ENCODE measurements at regions not wholly inside any gene's neighbourhood (a gene's known extent, or its start where the extent isn't known, plus 50 kb on each side); places are given as distances from the start of the nearest gene placed in this dataset.
"Not testable (repeated sequence)": the region's sequence is repeated elsewhere in the genome, so short reads cannot be mapped to it uniquely, and the experiment has no call there.

DNA sequence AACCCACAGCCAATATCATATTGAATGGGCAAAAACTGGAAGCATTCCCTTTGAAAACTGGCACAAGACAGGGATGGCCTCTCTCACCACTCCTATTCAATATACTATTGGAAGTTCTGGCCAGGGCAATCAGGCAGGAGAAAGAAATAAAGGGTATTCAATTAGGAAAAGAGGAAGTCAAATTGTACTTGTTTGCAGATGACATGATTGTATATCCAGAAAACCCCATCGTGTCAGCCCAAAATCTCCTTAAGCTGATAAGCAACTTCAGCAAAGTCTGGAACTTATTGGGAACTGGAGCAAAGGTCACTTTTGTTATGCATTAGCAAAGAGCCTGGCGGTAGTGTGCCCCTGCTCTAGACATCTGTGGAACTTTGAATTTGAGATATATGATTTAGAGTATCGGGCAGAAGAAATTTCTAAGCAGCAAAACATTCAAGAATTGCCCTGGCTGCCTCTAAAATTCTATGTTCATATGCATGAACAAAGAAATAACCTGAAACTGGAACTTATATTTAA is 53.4 kb upstream of the PSMA1 start:
- not testable (repeated sequence) for DNase-seq (ENCODE audit: low spot score)

DNA sequence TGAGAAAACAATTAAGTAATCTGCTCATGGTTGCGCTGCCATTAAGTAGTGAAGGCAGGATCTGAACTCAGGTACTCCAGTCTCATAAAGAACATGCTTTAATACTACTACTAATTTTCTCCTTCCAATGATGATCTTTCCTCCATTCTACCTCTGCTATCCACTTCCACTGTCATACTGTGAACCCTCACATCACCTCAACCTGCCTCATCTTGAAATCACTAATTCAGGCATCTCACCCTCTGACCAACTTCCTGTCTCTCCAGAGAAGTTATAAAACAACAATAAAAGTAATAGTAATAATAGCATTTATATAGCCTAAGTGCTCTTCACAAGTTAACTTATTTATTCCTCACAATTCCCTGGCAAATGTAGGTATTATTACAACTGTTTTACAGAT is 57.1 kb upstream of the PSMA1 start:
- no peak for DNase-seq (ENCODE audit: low spot score)

DNA sequence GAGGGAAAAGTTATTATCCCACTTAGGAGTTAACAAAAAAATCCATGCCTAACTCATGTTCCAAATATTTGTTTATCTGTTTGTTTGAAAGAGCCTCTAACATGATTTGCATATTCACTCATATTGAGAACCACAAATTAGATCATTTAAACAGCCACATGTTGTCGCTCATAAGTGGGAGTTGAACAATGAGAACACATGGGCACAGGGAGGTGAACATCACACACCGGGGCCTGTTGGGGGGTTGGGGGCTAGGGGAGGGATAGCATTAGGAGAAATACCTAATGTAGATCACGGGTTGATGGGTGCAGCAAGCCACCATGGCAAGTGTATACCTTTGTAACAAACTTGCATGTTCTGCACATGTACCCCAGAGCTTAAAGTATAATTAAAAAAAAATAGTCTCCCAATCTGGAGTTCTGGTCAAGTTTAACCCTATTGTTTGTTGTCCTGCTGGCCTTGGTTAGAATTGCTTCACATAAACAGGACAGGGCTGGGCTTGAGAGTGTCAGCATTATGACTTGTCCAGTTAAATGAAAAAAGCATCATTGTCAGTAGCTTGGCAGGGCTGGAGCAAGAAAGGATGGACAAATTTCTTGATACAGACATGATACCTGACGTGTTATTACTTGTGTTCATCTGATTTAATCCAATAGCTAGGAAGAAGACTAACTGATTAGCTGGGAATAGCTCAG is 57.8 kb upstream of the PSMA1 start:
- DNase-seq (ENCODE audit: low spot score) = no peak

DNA sequence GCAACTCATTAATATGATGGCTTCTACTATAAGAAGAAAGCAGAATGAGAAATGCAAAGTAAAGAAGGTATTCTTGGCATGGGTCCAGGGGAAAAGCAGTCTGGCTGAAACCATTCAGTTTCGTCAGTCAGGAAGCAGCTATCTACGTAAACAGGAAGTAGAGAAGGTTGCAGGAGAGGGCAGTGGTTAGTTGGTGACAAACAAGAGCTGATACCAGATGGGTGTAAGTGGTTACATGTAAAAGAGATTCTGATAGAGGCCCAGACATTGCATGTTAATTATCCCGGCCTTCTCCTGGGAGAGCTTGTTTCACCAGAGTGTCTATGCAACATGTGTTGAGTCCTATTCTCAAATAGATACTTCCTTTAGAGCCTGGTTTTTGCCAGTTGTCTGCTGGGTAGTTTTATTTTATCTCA is 58.4 kb upstream of the PSMA1 start:
- DNase-seq (ENCODE audit: low spot score) = no peak

DNA sequence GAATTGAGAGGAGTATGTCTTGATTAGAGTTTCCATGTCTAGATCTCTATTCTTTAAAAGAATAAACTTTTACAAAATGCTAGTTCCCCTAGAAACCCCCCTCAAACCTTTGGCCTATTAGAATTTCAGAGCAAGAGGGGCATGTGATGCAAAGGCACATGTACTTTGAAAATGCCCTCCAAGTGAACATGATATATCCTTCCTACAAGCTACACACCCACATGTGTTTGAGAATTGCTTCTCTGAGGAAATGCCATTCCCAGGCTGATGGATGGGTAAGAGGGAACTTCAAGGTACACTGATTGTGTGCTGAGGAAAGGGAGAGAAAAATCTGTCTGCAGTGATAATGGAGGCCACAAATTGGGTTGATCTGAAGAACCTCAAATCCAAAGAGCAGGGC is 59.5 kb upstream of the PSMA1 start:
- no peak for DNase-seq (ENCODE audit: low spot score)

DNA sequence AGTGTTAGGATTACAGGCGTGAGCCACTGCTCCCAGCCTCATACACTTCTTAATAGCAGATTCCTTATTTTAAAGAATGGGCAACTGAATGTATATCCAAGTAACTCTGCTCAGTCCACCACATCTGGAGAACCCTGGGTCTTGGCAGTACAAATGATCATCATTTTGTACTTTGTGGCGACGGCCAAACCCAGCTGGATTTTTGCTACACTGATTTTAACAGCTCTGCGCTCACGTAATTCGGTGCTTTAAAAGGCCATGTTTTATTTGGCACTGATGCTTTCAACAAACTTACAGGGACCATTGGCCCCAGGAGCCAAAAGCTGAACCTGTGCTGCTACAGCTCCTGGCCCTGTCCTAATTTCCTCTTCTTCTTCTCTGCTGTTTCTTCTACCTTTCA is 60.8 kb upstream of the PDE3B start:
- no peak for DNase-seq (ENCODE audit: low spot score)

DNA sequence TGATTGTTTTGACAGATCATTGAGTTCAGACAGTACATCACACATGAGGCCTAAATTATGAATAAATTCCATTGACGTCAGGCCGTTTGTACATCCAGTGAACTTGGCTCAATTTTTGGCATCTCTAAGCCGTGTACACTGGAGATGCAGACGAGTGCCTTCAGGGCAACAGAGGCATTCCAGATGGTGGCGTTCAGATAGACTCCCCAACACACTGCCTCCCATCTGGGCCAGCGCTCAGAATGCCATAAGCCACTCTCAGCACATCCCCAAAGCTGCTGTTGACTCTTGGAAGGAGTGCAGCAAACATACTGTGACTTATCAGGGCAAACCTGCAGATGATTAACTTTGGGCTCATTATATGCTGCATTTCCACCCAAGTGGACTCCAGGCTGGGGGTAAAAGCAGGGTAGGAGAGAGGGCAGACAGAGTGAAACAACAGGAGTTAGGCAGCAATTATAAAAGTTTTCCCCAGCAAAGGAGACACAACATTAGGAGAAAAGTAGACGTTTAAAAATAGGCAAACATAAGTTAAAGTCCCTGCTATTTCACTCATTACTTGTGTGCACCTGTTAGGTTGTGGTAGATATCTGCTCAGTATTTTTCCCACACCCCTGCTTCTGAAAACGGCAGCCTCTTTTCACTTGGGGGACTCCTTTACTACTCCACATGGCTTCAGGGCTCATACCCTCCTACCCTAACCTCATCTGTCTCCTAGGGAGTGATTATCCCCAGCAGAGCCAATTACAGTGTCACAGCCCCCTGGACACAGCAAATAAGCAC is 60.2 kb upstream of the PDE3B start:
- DNase-seq (ENCODE audit: low spot score) = no peak

DNA sequence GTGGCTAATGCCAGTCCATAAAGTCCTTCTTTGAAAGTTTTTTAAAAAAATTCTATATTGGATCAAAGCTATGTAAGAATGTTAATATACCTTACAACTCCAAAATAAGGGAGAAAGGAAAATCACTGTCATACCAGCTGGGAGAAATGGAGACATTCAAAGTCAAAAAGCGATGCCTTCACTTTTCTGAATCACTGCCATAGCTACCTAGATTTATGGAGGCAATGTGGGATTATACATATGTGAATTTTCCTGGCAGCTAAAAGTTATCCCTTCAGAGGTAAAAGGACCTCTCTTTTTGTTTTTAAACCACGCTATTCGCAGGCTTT is 59.6 kb upstream of the PDE3B start:
- no peak for DNase-seq (ENCODE audit: low spot score)

DNA sequence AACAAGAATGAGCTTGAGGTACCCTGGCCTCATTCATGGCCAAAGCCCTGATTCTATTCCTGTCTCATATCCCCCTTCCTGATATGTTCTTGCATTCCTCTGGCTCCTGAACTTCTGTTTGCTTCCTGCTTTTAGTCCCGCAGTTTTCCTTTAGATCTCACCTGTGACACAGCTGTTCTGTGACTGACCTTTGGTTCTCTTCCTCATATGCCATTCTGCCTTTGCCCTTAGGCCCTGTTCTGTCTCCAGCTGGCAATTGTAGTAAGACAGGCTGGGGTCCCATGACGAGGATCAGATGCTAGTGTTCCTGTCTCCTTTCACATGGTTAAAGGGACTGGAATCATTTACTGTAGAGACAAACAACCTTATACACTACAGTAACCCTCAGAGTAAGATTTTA is 59.0 kb upstream of the PDE3B start:
- no peak for DNase-seq (ENCODE audit: low spot score)

DNA sequence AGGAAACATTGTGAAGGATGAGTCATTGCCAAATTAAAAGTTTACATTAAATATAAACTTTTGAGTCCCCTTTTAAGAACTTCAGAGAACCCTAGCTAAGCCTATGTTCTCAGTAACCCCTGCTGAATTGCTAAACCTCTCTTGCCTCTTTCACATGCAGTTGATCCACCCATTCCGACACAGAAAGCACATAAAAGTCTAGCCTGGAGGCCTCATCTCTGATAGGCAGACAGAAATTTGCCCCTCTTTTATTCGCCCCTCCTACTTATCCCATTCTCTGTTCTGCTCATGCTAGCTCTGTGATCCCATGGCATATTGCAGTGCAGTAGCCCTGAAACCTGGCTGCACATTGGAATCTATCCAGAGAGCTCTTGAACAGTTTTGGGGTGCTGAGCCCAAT is 58.2 kb upstream of the PDE3B start:
- no peak for DNase-seq (ENCODE audit: low spot score)

DNA sequence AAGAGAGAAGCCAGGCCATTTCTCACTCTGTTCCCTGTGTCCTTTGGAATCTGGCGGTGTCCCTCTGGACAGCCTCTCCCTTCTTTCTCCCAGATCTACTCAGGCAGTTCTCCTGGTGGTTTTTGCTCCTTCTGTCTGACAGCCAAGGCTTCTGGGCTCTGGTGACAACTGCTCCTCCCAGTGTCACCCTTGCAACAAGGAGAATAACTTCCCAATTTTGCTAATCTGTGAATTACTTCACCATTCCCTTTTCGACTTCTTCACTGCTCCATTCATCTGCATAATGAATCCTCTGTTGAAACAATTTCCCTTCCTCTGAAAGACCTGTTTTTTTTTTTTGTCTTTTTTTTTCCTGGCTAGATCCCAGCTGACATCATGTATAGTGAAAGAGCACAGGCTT is 56.3 kb upstream of the PDE3B start:
- peak; percentile 6 for DNase-seq (ENCODE audit: low spot score)

DNA sequence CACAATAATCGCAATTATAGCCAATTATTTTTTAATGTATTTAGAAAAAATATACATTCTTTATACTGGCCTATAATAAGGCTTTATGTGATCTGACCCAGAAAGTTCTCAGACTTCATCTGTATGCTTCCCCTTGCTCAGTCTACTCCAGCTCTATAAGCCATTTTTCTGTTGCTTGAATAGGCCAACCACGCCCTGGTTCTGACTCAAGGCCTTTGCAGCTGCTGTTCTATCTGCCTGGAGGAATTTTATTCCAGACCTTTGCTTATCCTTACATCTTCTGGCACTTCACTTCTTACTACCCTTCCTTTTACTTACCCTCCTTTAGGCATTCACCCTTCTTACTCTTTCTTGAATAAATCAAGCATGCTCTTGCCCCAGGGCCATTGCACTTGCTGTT is 54.9 kb upstream of the PDE3B start:
- no peak for DNase-seq (ENCODE audit: low spot score)

DNA sequence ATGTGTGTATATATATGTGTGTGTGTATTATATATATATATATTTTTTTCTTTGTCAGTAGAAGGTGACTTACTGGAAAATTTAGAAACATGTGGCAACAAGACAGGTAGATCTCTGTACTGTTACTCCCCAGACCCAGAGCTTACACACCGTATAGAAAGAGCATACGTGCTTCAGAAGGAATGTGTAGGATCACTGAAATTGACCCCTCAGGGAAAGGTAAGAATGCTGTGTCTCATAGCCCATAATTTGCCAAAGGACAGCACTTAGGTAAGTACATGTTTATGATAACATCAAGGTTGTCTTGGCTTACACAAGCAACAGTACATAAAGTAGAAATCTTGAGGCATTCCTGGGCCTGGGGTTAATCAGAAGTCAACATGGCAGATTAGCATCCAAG is 54.2 kb upstream of the PDE3B start:
- no peak for DNase-seq (ENCODE audit: low spot score)

DNA sequence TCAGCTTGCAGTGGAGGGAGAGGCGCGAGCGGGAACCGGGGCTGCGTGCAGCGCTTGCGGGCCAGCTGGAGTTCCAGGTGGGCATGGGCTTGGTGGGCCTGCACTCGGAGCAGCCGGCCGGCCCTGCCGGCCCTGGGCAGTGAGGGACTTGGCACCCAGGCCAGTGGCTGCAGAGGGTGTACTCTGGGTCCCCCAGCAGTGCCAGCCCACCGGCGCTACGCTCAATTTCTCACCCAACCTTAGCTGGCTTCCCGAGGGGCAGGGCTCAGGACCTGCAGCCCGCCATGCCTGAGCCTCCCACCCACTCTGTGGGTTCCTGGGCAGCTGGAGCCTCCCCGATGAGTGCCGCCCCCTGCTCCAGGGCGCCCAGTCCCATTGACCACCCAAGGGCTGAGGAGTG is 52.6 kb upstream of the PDE3B start:
- DNase-seq (ENCODE audit: low spot score) = not testable (repeated sequence)

DNA sequence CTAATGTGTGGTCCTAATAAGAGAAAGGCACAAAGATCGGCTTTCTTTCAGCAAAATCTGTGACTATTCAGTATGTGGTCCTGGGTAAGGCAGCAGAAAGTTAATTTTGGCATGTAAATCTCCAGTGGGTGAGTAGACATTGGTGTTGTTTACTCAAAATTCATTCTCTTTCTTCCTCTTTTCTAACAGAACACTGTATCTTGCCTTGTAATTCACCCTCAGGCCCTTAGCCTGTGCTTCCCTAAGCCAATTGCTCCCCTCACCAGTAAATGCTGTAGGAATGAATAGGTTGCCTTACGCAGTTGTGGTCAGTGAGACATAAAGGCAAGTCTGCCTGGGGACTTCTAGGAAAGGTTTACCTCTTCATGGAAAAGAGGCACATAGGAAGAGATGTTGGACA is 49.9 kb upstream of the PDE3B start:
- DNase-seq (ENCODE audit: low spot score) = no peak

Measured in RKO (cell line).